ENCODE measurements at regions not wholly inside any gene's neighbourhood (a gene's known extent, or its start where the extent isn't known, plus 50 kb on each side); places are given as distances from the start of the nearest gene placed in this dataset.

DNA sequence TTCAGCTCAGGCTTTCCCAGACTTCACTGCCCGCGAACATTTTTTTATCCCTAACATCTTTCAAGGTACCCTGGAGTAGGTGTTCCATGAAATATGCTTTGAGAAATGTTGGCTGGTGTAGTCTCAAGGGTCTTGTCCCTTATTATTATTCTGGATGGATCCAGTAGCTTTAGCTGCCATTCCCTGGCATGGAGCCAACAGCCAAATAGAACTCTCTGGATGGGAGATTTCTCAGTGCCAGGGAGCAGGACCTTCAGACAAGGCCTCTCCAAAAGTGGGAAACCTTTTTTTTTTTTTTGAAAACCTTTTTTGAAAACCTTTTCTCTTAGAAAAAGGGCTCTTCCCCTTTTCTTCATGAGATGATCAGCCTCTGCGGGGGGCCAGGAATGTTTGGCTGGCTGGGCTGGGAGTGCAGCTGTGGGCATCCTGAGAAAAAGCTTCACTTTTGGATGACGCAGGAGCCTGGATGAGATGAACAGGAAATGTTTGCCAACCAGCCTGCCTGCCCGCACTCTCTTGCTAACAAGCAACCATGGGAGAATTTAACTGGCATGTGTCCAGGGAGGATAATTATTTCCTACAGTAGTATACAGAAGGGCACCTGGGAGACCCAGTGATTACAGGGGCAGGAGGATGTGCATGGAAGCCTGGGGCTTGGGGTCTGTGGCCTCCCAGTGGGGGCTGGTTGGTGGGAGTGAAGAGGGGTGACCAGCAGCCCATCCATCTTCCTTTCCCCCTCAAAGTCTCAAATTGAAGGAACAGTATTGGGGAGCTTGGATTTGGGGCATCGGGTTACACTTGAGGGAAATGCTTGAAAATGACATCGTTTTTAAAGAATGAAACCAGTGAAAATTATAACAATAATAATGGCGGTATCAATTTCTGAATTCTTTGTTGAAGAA, 109.1 kb upstream of the LRIG1 start:
- peak; percentile 51 for TF ChIP-seq NFIX (CRISPR knock-in tag; IDR thresholded peaks at IDR 0.05; ENCODE audit: low read depth)
- TF ChIP-seq FOXP1 (CRISPR knock-in tag; IDR thresholded peaks at IDR 0.05): no peak
- TF ChIP-seq TFAM (CRISPR knock-in tag; conservative IDR thresholded peaks at IDR 0.05): no peak
- TF ChIP-seq FUS (optimal IDR thresholded peaks at IDR 0.05; ENCODE audit: low read depth, low read length): no peak
- peak; percentile 82 for TF ChIP-seq NFIC (IDR thresholded peaks at IDR 0.05)
- TF ChIP-seq ERF (CRISPR knock-in tag; IDR thresholded peaks at IDR 0.05): no peak

DNA sequence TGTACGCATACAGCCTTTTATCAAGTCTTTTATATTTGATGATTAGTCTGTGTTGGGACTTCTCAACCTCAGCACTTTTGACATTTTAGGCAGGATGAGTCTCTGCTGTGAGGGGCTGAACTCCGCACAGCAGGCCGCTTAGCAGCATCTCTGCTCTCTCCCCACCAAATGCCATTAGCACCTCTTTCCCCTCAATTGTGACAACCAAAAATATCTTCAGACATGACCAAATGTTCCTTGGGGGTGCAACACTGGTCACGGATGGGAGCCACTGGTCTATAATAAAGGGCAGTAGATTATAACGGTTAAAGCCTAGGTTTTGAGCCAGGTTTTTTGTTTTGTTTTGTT, 109.7 kb upstream of the LRIG1 start:
- Histone ChIP-seq H2AFZ (ENCODE audit: low read depth, low read length) (no peak overlapping the region), H3K36me3 (ENCODE audit: control insufficient read depth, insufficient read depth, low read length) (no peaks in the 10 kb centered on the region), H3K4me2 (ENCODE audit: insufficient read depth, low read length) (no peak overlapping the region), H3K9me3 (replicated peaks; ENCODE audit: control insufficient read depth, insufficient read depth, low read depth, low read length) (no peaks in the 10 kb centered on the region), H3K27ac (ENCODE audit: extremely low read depth, low read depth, low read length) (no peak overlapping the region), H3K27me3 (ENCODE audit: control insufficient read depth in 2 of 2, insufficient read depth in 2 of 2, low read length in 2 of 2) (no peaks in the 10 kb centered on the region), H3K9ac (ENCODE audit: insufficient read depth in 1 of 2, low read depth in 2 of 2, low read length in 2 of 2) (no peak overlapping the region), H3K4me1 (replicated peaks in 1 of 2; ENCODE audit: control insufficient read depth in 2 of 2, insufficient read depth in 2 of 2, low read length in 2 of 2) (no peaks in the 10 kb centered on the region), H3K4me3 (no peak overlapping the region), H4K20me1 (replicated peaks; ENCODE audit: control insufficient read depth, insufficient read depth, low read length) (no peaks in the 10 kb centered on the region), H3K79me2 (ENCODE audit: control insufficient read depth, insufficient read depth, low read length) (no peaks in the 10 kb centered on the region), H3K9me1 (ENCODE audit: control insufficient read depth, insufficient read depth, low read length) (no peaks in the 10 kb centered on the region)
- DNase-seq (ENCODE audit: extremely low read depth in 1 of 4, low spot score in 3 of 4) (no peak), FAIRE-seq (no peak), ATAC-seq (no peak)
- ChIA-PET CTCF (ENCODE audit: low intra/inter-chr PET ratio) (no interaction called here), POLR2A (no interaction called here)
- intact Hi-C loops (cut with micrococcal nuclease) (no loop called here), in situ Hi-C loops (cut with MboI) (no loop called here)
- WGBS (ENCODE audit: insufficient coverage, low coverage, missing lambda C conversion rate): 0% methylated on average over 4 of the region's 5 CpGs
- no TSS peak for BruUV-seq (replicated peaks)
- TF ChIP-seq DACH1 (IDR thresholded peaks at IDR 0.05; ENCODE audit: partially characterized antibody) (no peak), HLTF (IDR thresholded peaks at IDR 0.05) (no peak), ZC3H4 (CRISPR knock-in tag; IDR thresholded peaks at IDR 0.05; ENCODE audit: borderline replicate concordance) (no peak), FOXM1 (IDR thresholded peaks at IDR 0.05; ENCODE audit: low read depth) (no peak), FOXM1 (CRISPR knock-in tag; IDR thresholded peaks at IDR 0.05; ENCODE audit: low read depth) (no peak)
- TF ChIP-seq, protein P1, sequence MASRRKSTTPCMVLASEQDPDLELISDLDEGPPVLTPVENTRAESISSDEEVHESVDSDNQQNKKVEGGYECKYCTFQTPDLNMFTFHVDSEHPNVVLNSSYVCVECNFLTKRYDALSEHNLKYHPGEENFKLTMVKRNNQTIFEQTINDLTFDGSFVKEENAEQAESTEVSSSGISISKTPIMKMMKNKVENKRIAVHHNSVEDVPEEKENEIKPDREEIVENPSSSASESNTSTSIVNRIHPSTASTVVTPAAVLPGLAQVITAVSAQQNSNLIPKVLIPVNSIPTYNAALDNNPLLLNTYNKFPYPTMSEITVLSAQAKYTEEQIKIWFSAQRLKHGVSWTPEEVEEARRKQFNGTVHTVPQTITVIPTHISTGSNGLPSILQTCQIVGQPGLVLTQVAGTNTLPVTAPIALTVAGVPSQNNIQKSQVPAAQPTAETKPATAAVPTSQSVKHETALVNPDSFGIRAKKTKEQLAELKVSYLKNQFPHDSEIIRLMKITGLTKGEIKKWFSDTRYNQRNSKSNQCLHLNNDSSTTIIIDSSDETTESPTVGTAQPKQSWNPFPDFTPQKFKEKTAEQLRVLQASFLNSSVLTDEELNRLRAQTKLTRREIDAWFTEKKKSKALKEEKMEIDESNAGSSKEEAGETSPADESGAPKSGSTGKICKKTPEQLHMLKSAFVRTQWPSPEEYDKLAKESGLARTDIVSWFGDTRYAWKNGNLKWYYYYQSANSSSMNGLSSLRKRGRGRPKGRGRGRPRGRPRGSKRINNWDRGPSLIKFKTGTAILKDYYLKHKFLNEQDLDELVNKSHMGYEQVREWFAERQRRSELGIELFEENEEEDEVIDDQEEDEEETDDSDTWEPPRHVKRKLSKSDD (conservative IDR thresholded peaks at IDR 0.05; ENCODE audit: low read length): no peak

More for the DNA sequence above, 109.1 kb upstream of the LRIG1 start:
- WGBS (ENCODE audit: insufficient coverage, low coverage, missing lambda C conversion rate): 1% methylated on average over 8 of the region's 8 CpGs
- no peak overlapping the region for H3K4me2 ChIP-seq (ENCODE audit: insufficient read depth, low read length)
- FAIRE-seq: no peak
- H4K20me1 ChIP-seq (replicated peaks; ENCODE audit: control insufficient read depth, insufficient read depth, low read length): no peaks in the 10 kb centered on the region
- H3K9ac ChIP-seq (ENCODE audit: insufficient read depth in 1 of 2, low read depth in 2 of 2, low read length in 2 of 2): no peak overlapping the region
- intact Hi-C loops (cut with micrococcal nuclease): no loop called here
- CTCF ChIA-PET (ENCODE audit: low intra/inter-chr PET ratio): no interaction called here
- H3K36me3 ChIP-seq (ENCODE audit: control insufficient read depth, insufficient read depth, low read length): no peaks in the 10 kb centered on the region
- H3K9me3 ChIP-seq (replicated peaks; ENCODE audit: control insufficient read depth, insufficient read depth, low read depth, low read length): no peaks in the 10 kb centered on the region
- H3K27me3 ChIP-seq (ENCODE audit: control insufficient read depth in 2 of 2, insufficient read depth in 2 of 2, low read length in 2 of 2): no peaks in the 10 kb centered on the region
- no peak for ATAC-seq
- H3K4me3 ChIP-seq: no peak overlapping the region
- H3K27ac ChIP-seq (ENCODE audit: extremely low read depth, low read depth, low read length): no peak overlapping the region
- in situ Hi-C loops (cut with MboI): no loop called here
- POLR2A ChIA-PET: no interaction called here
- no peak for DNase-seq (ENCODE audit: extremely low read depth in 1 of 4, low spot score in 3 of 4)
- H3K9me1 ChIP-seq (ENCODE audit: control insufficient read depth, insufficient read depth, low read length): no peaks in the 10 kb centered on the region
- no peaks in the 10 kb centered on the region for H3K79me2 ChIP-seq (ENCODE audit: control insufficient read depth, insufficient read depth, low read length)
- H2AFZ ChIP-seq (ENCODE audit: low read depth, low read length): no peak overlapping the region
- no peaks in the 10 kb centered on the region for H3K4me1 ChIP-seq (replicated peaks in 1 of 2; ENCODE audit: control insufficient read depth in 2 of 2, insufficient read depth in 2 of 2, low read length in 2 of 2)
- no TSS peak for BruUV-seq (replicated peaks)
